ENCODE measurements at regions not wholly inside any gene's neighbourhood (a gene's known extent, or its start where the extent isn't known, plus 50 kb on each side); places are given as distances from the start of the nearest gene placed in this dataset.
A peak's percentile ranks its signal among the peaks of the same experiment; 100 is the strongest.

- H3K79me2 ChIP-seq (replicated peaks; ENCODE audit: insufficient read depth, low read length): no peaks in the 10 kb centered on the region
- H3K36me3 ChIP-seq (ENCODE audit: insufficient read depth, low read length): no peaks in the 10 kb centered on the region
- no peaks in the 10 kb centered on the region for H3F3A ChIP-seq (ENCODE audit: insufficient read depth, low read length, poor library complexity, severe bottlenecking)
- H3K4me2 ChIP-seq (ENCODE audit: low read length): no peak overlapping the region
- no peaks in the 10 kb centered on the region for H4K20me1 ChIP-seq (ENCODE audit: insufficient read depth)
- TF ChIP-seq, protein P1, sequence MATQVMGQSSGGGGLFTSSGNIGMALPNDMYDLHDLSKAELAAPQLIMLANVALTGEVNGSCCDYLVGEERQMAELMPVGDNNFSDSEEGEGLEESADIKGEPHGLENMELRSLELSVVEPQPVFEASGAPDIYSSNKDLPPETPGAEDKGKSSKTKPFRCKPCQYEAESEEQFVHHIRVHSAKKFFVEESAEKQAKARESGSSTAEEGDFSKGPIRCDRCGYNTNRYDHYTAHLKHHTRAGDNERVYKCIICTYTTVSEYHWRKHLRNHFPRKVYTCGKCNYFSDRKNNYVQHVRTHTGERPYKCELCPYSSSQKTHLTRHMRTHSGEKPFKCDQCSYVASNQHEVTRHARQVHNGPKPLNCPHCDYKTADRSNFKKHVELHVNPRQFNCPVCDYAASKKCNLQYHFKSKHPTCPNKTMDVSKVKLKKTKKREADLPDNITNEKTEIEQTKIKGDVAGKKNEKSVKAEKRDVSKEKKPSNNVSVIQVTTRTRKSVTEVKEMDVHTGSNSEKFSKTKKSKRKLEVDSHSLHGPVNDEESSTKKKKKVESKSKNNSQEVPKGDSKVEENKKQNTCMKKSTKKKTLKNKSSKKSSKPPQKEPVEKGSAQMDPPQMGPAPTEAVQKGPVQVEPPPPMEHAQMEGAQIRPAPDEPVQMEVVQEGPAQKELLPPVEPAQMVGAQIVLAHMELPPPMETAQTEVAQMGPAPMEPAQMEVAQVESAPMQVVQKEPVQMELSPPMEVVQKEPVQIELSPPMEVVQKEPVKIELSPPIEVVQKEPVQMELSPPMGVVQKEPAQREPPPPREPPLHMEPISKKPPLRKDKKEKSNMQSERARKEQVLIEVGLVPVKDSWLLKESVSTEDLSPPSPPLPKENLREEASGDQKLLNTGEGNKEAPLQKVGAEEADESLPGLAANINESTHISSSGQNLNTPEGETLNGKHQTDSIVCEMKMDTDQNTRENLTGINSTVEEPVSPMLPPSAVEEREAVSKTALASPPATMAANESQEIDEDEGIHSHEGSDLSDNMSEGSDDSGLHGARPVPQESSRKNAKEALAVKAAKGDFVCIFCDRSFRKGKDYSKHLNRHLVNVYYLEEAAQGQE (IDR thresholded peaks at IDR 0.05; ENCODE audit: borderline replicate concordance): no peak
- TF ChIP-seq SMC3 (conservative IDR thresholded peaks at IDR 0.05; ENCODE audit: poor library complexity) (no peak), MXI1 (conservative IDR thresholded peaks at IDR 0.05; ENCODE audit: poor library complexity, severe bottlenecking) (no peak), POLR2AphosphoS5 (IDR thresholded peaks at IDR 0.05) (no peak), CTCF (IDR thresholded peaks at IDR 0.05; ENCODE audit: poor library complexity, severe bottlenecking) (no peak), EP300 (conservative IDR thresholded peaks at IDR 0.05; ENCODE audit: poor library complexity, severe bottlenecking) (no peak), EZH2 (IDR thresholded peaks at IDR 0.05; ENCODE audit: borderline replicate concordance, insufficient read depth, low read length, poor library complexity, severe bottlenecking) (no peak), TAF1 (IDR thresholded peaks at IDR 0.05; ENCODE audit: low read depth) (no peak), RAD21 (conservative IDR thresholded peaks at IDR 0.05) (no peak)
- no peaks in the 10 kb centered on the region for H3K9me3 ChIP-seq (ENCODE audit: low read length)
- no peak overlapping the region for H3K4me3 ChIP-seq (ENCODE audit: low read length)
- no peak overlapping the region for H3K27ac ChIP-seq (ENCODE audit: low read length)
- H3K9ac ChIP-seq (ENCODE audit: low read length): no peak overlapping the region
- no peaks in the 10 kb centered on the region for H3K27me3 ChIP-seq (ENCODE audit: insufficient read depth, low read depth, low read length)
- H2AFZ ChIP-seq (ENCODE audit: low read depth, low read length): no peak overlapping the region
- no peaks in the 10 kb centered on the region for H3K9me2 ChIP-seq (ENCODE audit: insufficient read depth, low read length)
Measured at GRCh38 chr7:119465798-119466305, 807.1 kb upstream of the KCND2 start.

DNA sequence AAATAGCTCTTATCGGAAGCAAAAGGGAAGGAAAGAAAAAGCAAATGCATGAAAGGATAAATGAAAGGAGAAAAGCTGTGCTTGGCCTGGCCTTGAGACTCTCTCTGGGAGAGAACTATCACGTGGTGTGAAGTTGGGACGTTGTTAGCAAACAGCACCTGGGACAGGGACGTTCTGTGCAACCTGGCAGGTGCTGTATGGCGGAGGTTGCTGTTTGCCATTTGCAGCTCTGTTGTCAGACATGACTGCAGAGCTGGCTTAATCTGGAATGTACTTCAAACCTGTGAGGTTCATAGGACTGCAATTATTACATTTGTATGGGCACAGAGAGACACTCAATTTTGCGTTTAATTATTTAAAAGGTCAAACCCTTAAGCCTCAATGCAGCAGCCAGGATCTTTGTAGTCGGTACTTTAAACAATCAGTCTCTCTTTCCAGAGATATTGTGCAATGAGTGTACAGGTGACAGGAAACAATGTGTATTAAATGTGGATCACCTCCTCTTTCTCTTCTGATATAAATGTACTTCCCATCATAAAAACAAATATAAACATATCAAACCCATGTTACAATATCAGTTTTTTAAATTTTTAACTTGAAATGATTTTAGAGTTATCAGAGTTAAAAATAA is 800.5 kb upstream of the KCND2 start:
- Histone ChIP-seq H3K79me2 (replicated peaks; ENCODE audit: insufficient read depth, low read length) (no peaks in the 10 kb centered on the region), H3K27ac (ENCODE audit: low read length) (no peak overlapping the region), H3K36me3 (ENCODE audit: insufficient read depth, low read length) (no peaks in the 10 kb centered on the region), H3K4me2 (ENCODE audit: low read length) (no peak overlapping the region), H3K9me3 (ENCODE audit: low read length) (no peaks in the 10 kb centered on the region), H3K9ac (ENCODE audit: low read length) (no peak overlapping the region), H3F3A (ENCODE audit: insufficient read depth, low read length, poor library complexity, severe bottlenecking) (no peaks in the 10 kb centered on the region), H2AFZ (ENCODE audit: low read depth, low read length) (peak overlapping the region; percentile 37), H3K4me3 (ENCODE audit: low read length) (no peak overlapping the region), H4K20me1 (ENCODE audit: insufficient read depth) (no peaks in the 10 kb centered on the region), H3K9me2 (ENCODE audit: insufficient read depth, low read length) (no peaks in the 10 kb centered on the region), H3K27me3 (ENCODE audit: insufficient read depth, low read depth, low read length) (no peaks in the 10 kb centered on the region)
- no peak for TF ChIP-seq EP300 (conservative IDR thresholded peaks at IDR 0.05; ENCODE audit: poor library complexity, severe bottlenecking)
- TF ChIP-seq EZH2 (IDR thresholded peaks at IDR 0.05; ENCODE audit: borderline replicate concordance, insufficient read depth, low read length, poor library complexity, severe bottlenecking): no peak
- TF ChIP-seq POLR2AphosphoS5 (IDR thresholded peaks at IDR 0.05): no peak
- no peak for TF ChIP-seq TAF1 (IDR thresholded peaks at IDR 0.05; ENCODE audit: low read depth)
- no peak for TF ChIP-seq RAD21 (conservative IDR thresholded peaks at IDR 0.05)

Data from neural cell (in vitro differentiated cells).